ENCODE measurements at regions not wholly inside any gene's neighbourhood (a gene's known extent, or its start where the extent isn't known, plus 50 kb on each side); places are given as distances from the start of the nearest gene placed in this dataset.
"Not testable (repeated sequence)": the region's sequence is repeated elsewhere in the genome, so short reads cannot be mapped to it uniquely, and the experiment has no call there.

GRCh38 chr9:80504601-80505230, 933.0 kb downstream of the TLE4 start:
- DNase-seq (ENCODE audit: low spot score) = no peak
- intact Hi-C loops (cut with DNase I) = no loop called here

- intact Hi-C loops (cut with DNase I) = no loop called here
- no peak for DNase-seq (ENCODE audit: low spot score)
Measured at GRCh38 chr9:80503671-80504281, 932.0 kb downstream of the TLE4 start.

GRCh38 chr9:80502306-80502705, 930.5 kb downstream of the TLE4 start:
- intact Hi-C loops (cut with DNase I) = no loop called here
- no peak for DNase-seq (ENCODE audit: low spot score)

GRCh38 chr9:80501635-80502034, 929.9 kb downstream of the TLE4 start:
- no peak for DNase-seq (ENCODE audit: low spot score)
- intact Hi-C loops (cut with DNase I) = no loop called here

- intact Hi-C loops (cut with DNase I) = no loop called here
- no peak for DNase-seq (ENCODE audit: low spot score)
Measured at GRCh38 chr9:80500300-80500699, 928.5 kb downstream of the TLE4 start.

GRCh38 chr9:80498001-80498555, 926.3 kb downstream of the TLE4 start:
- intact Hi-C loops (cut with DNase I) = no loop called here
- DNase-seq (ENCODE audit: low spot score) = no peak

- DNase-seq (ENCODE audit: low spot score) = no peak
- intact Hi-C loops (cut with DNase I) = no loop called here
Measured at GRCh38 chr9:80496901-80497556, 925.3 kb downstream of the TLE4 start.

- intact Hi-C loops (cut with DNase I) = no loop called here
- DNase-seq (ENCODE audit: low spot score) = no peak
Measured at GRCh38 chr9:80493258-80493657, 921.5 kb downstream of the TLE4 start.

- DNase-seq (ENCODE audit: low spot score) = no peak
- intact Hi-C loops (cut with DNase I) = no loop called here
Measured at GRCh38 chr9:80492221-80492620, 920.5 kb downstream of the TLE4 start.

- DNase-seq (ENCODE audit: low spot score) = no peak
- intact Hi-C loops (cut with DNase I) = no loop called here
Measured at GRCh38 chr9:80491086-80491696, 919.4 kb downstream of the TLE4 start.

GRCh38 chr9:80489329-80489728, 917.6 kb downstream of the TLE4 start:
- intact Hi-C loops (cut with DNase I) = no loop called here
- DNase-seq (ENCODE audit: low spot score) = no peak

GRCh38 chr9:80485420-80486250, 913.9 kb downstream of the TLE4 start:
- intact Hi-C loops (cut with DNase I) = no loop called here

GRCh38 chr9:80482251-80482650, 910.5 kb downstream of the TLE4 start:
- DNase-seq (ENCODE audit: low spot score); intact Hi-C loops (cut with DNase I): not testable (repeated sequence)

More at GRCh38 chr9:80485420-80486250, 913.9 kb downstream of the TLE4 start:
- DNase-seq (ENCODE audit: low spot score) = no peak

- intact Hi-C loops (cut with DNase I) = no loop called here
- DNase-seq (ENCODE audit: low spot score) = no peak
Measured at GRCh38 chr9:80467632-80468031, 895.9 kb downstream of the TLE4 start.

GRCh38 chr9:80465556-80465955, 893.8 kb downstream of the TLE4 start:
- intact Hi-C loops (cut with DNase I) = no loop called here
- DNase-seq (ENCODE audit: low spot score) = no peak

GRCh38 chr9:80449513-80449912, 877.7 kb downstream of the TLE4 start:
- DNase-seq (ENCODE audit: low spot score) = no peak
- intact Hi-C loops (cut with DNase I) = no loop called here

- intact Hi-C loops (cut with DNase I) = no loop called here
- DNase-seq (ENCODE audit: low spot score) = no peak
Measured at GRCh38 chr9:80448996-80449395, 877.2 kb downstream of the TLE4 start.

- no peak for DNase-seq (ENCODE audit: low spot score)
- intact Hi-C loops (cut with DNase I) = no loop called here
Measured at GRCh38 chr9:80447876-80448275, 876.1 kb downstream of the TLE4 start.

- intact Hi-C loops (cut with DNase I) = no loop called here
- no peak for DNase-seq (ENCODE audit: low spot score)
Measured at GRCh38 chr9:80440724-80441123, 869.0 kb downstream of the TLE4 start.

GRCh38 chr9:80437825-80438224, 866.1 kb downstream of the TLE4 start:
- no peak for DNase-seq (ENCODE audit: low spot score)
- intact Hi-C loops (cut with DNase I) = no loop called here

Data from cardiac septum (tissue), 1 donor.